Spinal cord (tissue), 9 donors: ENCODE measurements at regions not wholly inside any gene's neighbourhood (a gene's known extent, or its start where the extent isn't known, plus 50 kb on each side); places are given as distances from the start of the nearest gene placed in this dataset.
A peak's percentile ranks its signal among the peaks of the same experiment; 100 is the strongest.

Experiments used
- DNase-seq, 6 donors: peaks; one replicate each; pipeline versions ENCODE4 v3.0.0 to v3.0.0-alpha.2; 2013 to 2015; ENCODE audit warnings: low spot score in 6 of 6, low read depth in 4 of 6
- H3K27ac ChIP-seq: one replicate; pipeline ENCODE4 v1.5.1; 2013; ENCODE audit warnings: low read depth, low read length, control low read depth
- H3K27me3 ChIP-seq: one replicate; pipeline ENCODE4 v1.6.1; 2013; ENCODE audit warnings: low read length; ENCODE audit not compliant: control insufficient read depth, insufficient read depth
- H3K36me3 ChIP-seq: one replicate; pipeline ENCODE4 v1.6.1; 2013; ENCODE audit warnings: low read length; ENCODE audit not compliant: control insufficient read depth, insufficient read depth
- H3K4me1 ChIP-seq: one replicate; pipeline ENCODE4 v1.6.1; 2013; ENCODE audit warnings: low read length; ENCODE audit not compliant: control insufficient read depth, insufficient read depth
- H3K4me3 ChIP-seq: one replicate; pipeline ENCODE4 v1.5.1; 2013; ENCODE audit warnings: low read depth, low read length, control low read depth
- H3K9me3 ChIP-seq: one replicate; pipeline ENCODE4 v1.6.1; 2013; ENCODE audit warnings: low read length; ENCODE audit not compliant: control insufficient read depth, insufficient read depth
- WGBS: methylation state at CpG from one replicate; pipeline ENCODE4 v1.1.5; 2013; ENCODE audit warnings: missing lambda C conversion rate; ENCODE audit not compliant: insufficient coverage; 5-methylcytosine and 5-hydroxymethylcytosine counted together
- donor health status: healthy.

GRCh38 chr13:111460548-111461444 is 140.4 kb downstream of the TEX29 start:
- peak; percentile 35 to 92 (median 50) for DNase-seq
- Histone ChIP-seq H3K9me3 (no peaks in the 10 kb centered on the region), H3K27me3 (peaks cover 2% of the 10 kb centered on the region), H3K4me3 (no peak overlapping the region), H3K27ac (no peak overlapping the region), H3K4me1 (peaks cover 11% of the 10 kb centered on the region), H3K36me3 (no peaks in the 10 kb centered on the region)
- 56% methylated on average over 22 of the region's 22 CpGs for WGBS

GRCh38 chr13:111461445-111462149 is 141.2 kb downstream of the TEX29 start:
- Histone ChIP-seq H3K9me3 (no peaks in the 10 kb centered on the region), H3K27me3 (peaks cover 2% of the 10 kb centered on the region), H3K4me1 (peaks cover 11% of the 10 kb centered on the region), H3K4me3 (no peak overlapping the region), H3K27ac (no peak overlapping the region), H3K36me3 (no peaks in the 10 kb centered on the region)
- 86% methylated on average over 9 of the region's 15 CpGs for WGBS
- peak in 1 of 6 donors; percentile 28 for DNase-seq

GRCh38 chr13:111462221-111462764 is 141.9 kb downstream of the TEX29 start:
- H3K36me3 ChIP-seq = no peaks in the 10 kb centered on the region
- no peak for DNase-seq
- H3K4me3 ChIP-seq = no peak overlapping the region
- WGBS = 85% methylated on average over 13 of the region's 14 CpGs
- H3K4me1 ChIP-seq = peaks cover 11% of the 10 kb centered on the region
- no peaks in the 10 kb centered on the region for H3K9me3 ChIP-seq
- H3K27me3 ChIP-seq = peaks cover 2% of the 10 kb centered on the region
- no peak overlapping the region for H3K27ac ChIP-seq

- Histone ChIP-seq H3K4me3 (no peak overlapping the region), H3K4me1 (peaks cover 11% of the 10 kb centered on the region), H3K27me3 (peaks cover 2% of the 10 kb centered on the region), H3K36me3 (no peaks in the 10 kb centered on the region), H3K9me3 (no peaks in the 10 kb centered on the region), H3K27ac (no peak overlapping the region)
- WGBS = 100% methylated on average over 3 of the region's 6 CpGs
- DNase-seq = no peak
These were observed 142.5 kb downstream of the TEX29 start for GRCh38 chr13:111462944-111463343.

- Histone ChIP-seq H3K4me3 (no peak overlapping the region), H3K27me3 (peaks cover 2% of the 10 kb centered on the region), H3K4me1 (peaks cover 2% of the 10 kb centered on the region), H3K36me3 (no peaks in the 10 kb centered on the region), H3K27ac (no peak overlapping the region), H3K9me3 (no peaks in the 10 kb centered on the region)
- DNase-seq = no peak
- 88% methylated on average over 6 of the region's 7 CpGs for WGBS
These were observed 146.9 kb downstream of the TEX29 start for GRCh38 chr13:111467111-111467890.

- Histone ChIP-seq H3K27me3 (no peaks in the 10 kb centered on the region), H3K27ac (no peak overlapping the region), H3K36me3 (no peaks in the 10 kb centered on the region), H3K9me3 (no peaks in the 10 kb centered on the region), H3K4me1 (peaks cover 2% of the 10 kb centered on the region), H3K4me3 (no peak overlapping the region)
- no peak for DNase-seq
- 89% methylated on average over 17 of the region's 23 CpGs for WGBS
These were observed 147.9 kb downstream of the TEX29 start for GRCh38 chr13:111468037-111468959.

GRCh38 chr13:111469450-111469849 is 149.0 kb downstream of the TEX29 start:
- no peak for DNase-seq
- peaks cover 2% of the 10 kb centered on the region for H3K4me1 ChIP-seq
- H3K9me3 ChIP-seq = no peaks in the 10 kb centered on the region
- WGBS = 97% methylated on average over 5 of the region's 5 CpGs
- H3K36me3 ChIP-seq = no peaks in the 10 kb centered on the region
- no peaks in the 10 kb centered on the region for H3K27me3 ChIP-seq
- no peak overlapping the region for H3K4me3 ChIP-seq
- H3K27ac ChIP-seq = no peak overlapping the region

- whole genome bisulfite sequencing = 86% methylated on average over 18 of the region's 20 CpGs
- no peaks in the 10 kb centered on the region for H3K27me3 ChIP-seq
These were observed 149.6 kb downstream of the TEX29 start for GRCh38 chr13:111469916-111470506.

More at GRCh38 chr13:111469916-111470506, 149.6 kb downstream of the TEX29 start:
- no peak overlapping the region for H3K27ac ChIP-seq
- no peak for DNase-seq
- H3K9me3 ChIP-seq = no peaks in the 10 kb centered on the region
- H3K36me3 ChIP-seq = no peaks in the 10 kb centered on the region
- no peak overlapping the region for H3K4me3 ChIP-seq
- peaks cover 2% of the 10 kb centered on the region for H3K4me1 ChIP-seq
